ENCODE measurements at regions not wholly inside any gene's neighbourhood (a gene's known extent, or its start where the extent isn't known, plus 50 kb on each side); places are given as distances from the start of the nearest gene placed in this dataset.
"Not testable (repeated sequence)": the region's sequence is repeated elsewhere in the genome, so short reads cannot be mapped to it uniquely, and the experiment has no call there.

GRCh38 chr7:1348823-1349335 is 110.4 kb downstream of the MICALL2 start:
- Histone ChIP-seq H3K9me3 (no peaks in the 10 kb centered on the region), H3K4me3 (no peak overlapping the region), H3K36me3 (no peaks in the 10 kb centered on the region), H3K9ac (no peak overlapping the region), H3K4me2 (0 out of 2 replicates have a peak overlapping the region, but pooled peaks have one; percentile 28), H4K20me1 (no peaks in the 10 kb centered on the region), H3K27me3 (no peaks in the 10 kb centered on the region), H3K27ac (no peak overlapping the region), H3K4me1 (peaks cover 11% of the 10 kb centered on the region; the same call in 1 of the 2 replicates)
- no peak for TF ChIP-seq Cebpa-rat (IDR thresholded peaks at IDR 0.05)

- no peak for TF ChIP-seq Cebpa-rat (IDR thresholded peaks at IDR 0.05)
- Histone ChIP-seq H3K27me3 (no peaks in the 10 kb centered on the region), H3K9me3 (no peaks in the 10 kb centered on the region), H3K4me2 (no peak overlapping the region), H3K4me3 (no peak overlapping the region), H3K36me3 (no peaks in the 10 kb centered on the region), H3K4me1 (peaks cover 11% of the 10 kb centered on the region; the same call in 1 of the 2 replicates), H3K27ac (no peak overlapping the region), H4K20me1 (no peaks in the 10 kb centered on the region), H3K9ac (no peak overlapping the region)
Measured at GRCh38 chr7:1349351-1349761, 109.9 kb downstream of the MICALL2 start.

- H3K4me3 ChIP-seq, result no peak overlapping the region
- H3K9me3 ChIP-seq, result no peaks in the 10 kb centered on the region
- no peaks in the 10 kb centered on the region for H3K27me3 ChIP-seq
- no peak for TF ChIP-seq Cebpa-rat (IDR thresholded peaks at IDR 0.05)
- no peaks in the 10 kb centered on the region for H4K20me1 ChIP-seq
- H3K4me2 ChIP-seq, result no peak overlapping the region
- H3K27ac ChIP-seq, result no peak overlapping the region
- no peak overlapping the region for H3K9ac ChIP-seq
- H3K36me3 ChIP-seq, result no peaks in the 10 kb centered on the region
- peaks cover 17% of the 10 kb centered on the region; the same call in 1 of the 2 replicates for H3K4me1 ChIP-seq
Measured at GRCh38 chr7:1351881-1352625, 107.2 kb downstream of the MICALL2 start.

- Histone ChIP-seq H4K20me1 (no peaks in the 10 kb centered on the region), H3K4me3 (no peak overlapping the region), H3K4me1 (peaks cover 17% of the 10 kb centered on the region; the same call in 1 of the 2 replicates), H3K27ac (no peak overlapping the region), H3K4me2 (no peak overlapping the region), H3K9me3 (no peaks in the 10 kb centered on the region), H3K36me3 (no peaks in the 10 kb centered on the region), H3K27me3 (no peaks in the 10 kb centered on the region), H3K9ac (no peak overlapping the region)
- TF ChIP-seq Cebpa-rat (IDR thresholded peaks at IDR 0.05), result no peak
Measured at GRCh38 chr7:1352656-1353271, 106.5 kb downstream of the MICALL2 start.

- Histone ChIP-seq H3K36me3 (no peaks in the 10 kb centered on the region), H3K4me1 (peaks cover 22% of the 10 kb centered on the region), H3K27me3 (no peaks in the 10 kb centered on the region), H3K9ac (no peak overlapping the region), H3K9me3 (no peaks in the 10 kb centered on the region), H4K20me1 (no peaks in the 10 kb centered on the region), H3K27ac (no peak overlapping the region), H3K4me2 (no peak overlapping the region), H3K4me3 (no peak overlapping the region)
- TF ChIP-seq Cebpa-rat (IDR thresholded peaks at IDR 0.05), result no peak
Measured at GRCh38 chr7:1354661-1355567, 104.4 kb downstream of the MICALL2 start.

- no peak for TF ChIP-seq Cebpa-rat (IDR thresholded peaks at IDR 0.05)
- no peaks in the 10 kb centered on the region for H4K20me1 ChIP-seq
- no peak overlapping the region for H3K4me3 ChIP-seq
- no peaks in the 10 kb centered on the region for H3K27me3 ChIP-seq
- no peak overlapping the region for H3K27ac ChIP-seq
- no peaks in the 10 kb centered on the region for H3K9me3 ChIP-seq
- H3K9ac ChIP-seq, result no peak overlapping the region
- H3K36me3 ChIP-seq, result no peaks in the 10 kb centered on the region
- peaks cover 30% of the 10 kb centered on the region for H3K4me1 ChIP-seq
- no peak overlapping the region for H3K4me2 ChIP-seq
Measured at GRCh38 chr7:1355568-1356340, 103.5 kb downstream of the MICALL2 start.

GRCh38 chr7:1356853-1357252 is 102.4 kb downstream of the MICALL2 start:
- H3K27ac ChIP-seq, H3K9me3 ChIP-seq, H3K27me3 ChIP-seq, H3K36me3 ChIP-seq, H3K4me2 ChIP-seq, H4K20me1 ChIP-seq, H3K9ac ChIP-seq, H3K4me3 ChIP-seq: not testable (repeated sequence)
- peaks cover 33% of the 10 kb centered on the region for H3K4me1 ChIP-seq

GRCh38 chr7:1357260-1357600 is 102.0 kb downstream of the MICALL2 start:
- not testable (repeated sequence) for H3K36me3 ChIP-seq, H4K20me1 ChIP-seq, H3K4me2 ChIP-seq, H3K4me3 ChIP-seq, H3K9ac ChIP-seq, H3K27ac ChIP-seq, H3K9me3 ChIP-seq, H3K27me3 ChIP-seq
- H3K4me1 ChIP-seq, result peaks cover 33% of the 10 kb centered on the region

- H4K20me1 ChIP-seq, result no peaks in the 10 kb centered on the region
- H3K27me3 ChIP-seq, result no peaks in the 10 kb centered on the region
- no peaks in the 10 kb centered on the region for H3K9me3 ChIP-seq
Measured at GRCh38 chr7:1357601-1358271, 101.5 kb downstream of the MICALL2 start.

More at GRCh38 chr7:1357601-1358271, 101.5 kb downstream of the MICALL2 start:
- Histone ChIP-seq H3K27ac (no peak overlapping the region), H3K4me3 (no peak overlapping the region), H3K4me1 (peaks cover 33% of the 10 kb centered on the region), H3K9ac (no peak overlapping the region), H3K36me3 (no peaks in the 10 kb centered on the region), H3K4me2 (no peak overlapping the region)
- no peak for TF ChIP-seq Cebpa-rat (IDR thresholded peaks at IDR 0.05)
